Liver (tissue), 8 donors: ENCODE measurements at regions not wholly inside any gene's neighbourhood (a gene's known extent, or its start where the extent isn't known, plus 50 kb on each side); places are given as distances from the start of the nearest gene placed in this dataset.

Source experiments
- DNase-seq: peaks from one replicate; pipeline ENCODE4 v3.0.0-alpha.2; 2017; ENCODE audit warnings: low spot score
- H3K27ac ChIP-seq, 2 donors: one replicate each; pipeline ENCODE4 v1.7.0; 2013; ENCODE audit warnings: inconsistent platforms in 2 of 2, low read length in 2 of 2, control low read depth in 1 of 2, low read depth in 1 of 2, mild to moderate bottlenecking in 1 of 2
- H3K27me3 ChIP-seq, 4 donors: one replicate each; pipeline versions ENCODE4 v1.6.1 to v1.7.0; 2013; ENCODE audit warnings: low read length in 3 of 4, inconsistent platforms in 1 of 4, mild to moderate bottlenecking in 1 of 4, moderate library complexity in 1 of 4; ENCODE audit not compliant: control insufficient read depth in 4 of 4, insufficient read depth in 4 of 4
- H3K36me3 ChIP-seq, 4 donors: one replicate each; pipeline versions ENCODE4 v1.6.1 to v1.7.0; 2013; ENCODE audit warnings: low read length in 3 of 4, mild to moderate bottlenecking in 3 of 4, low read depth in 1 of 4, moderate library complexity in 1 of 4; ENCODE audit not compliant: control insufficient read depth in 4 of 4, insufficient read depth in 3 of 4
- H3K4me1 ChIP-seq, 4 donors: one replicate each; pipeline versions ENCODE4 v1.6.1 to v1.7.0; 2013; ENCODE audit warnings: low read length in 3 of 4, mild to moderate bottlenecking in 3 of 4, moderate library complexity in 1 of 4; ENCODE audit not compliant: control insufficient read depth in 4 of 4, insufficient read depth in 4 of 4
- H3K4me3 ChIP-seq, 3 donors: one replicate each; pipeline versions ENCODE4 v1.6.1 to v1.7.0; 2013; ENCODE audit warnings: low read length in 3 of 3, control low read depth in 1 of 3, low read depth in 1 of 3, mild to moderate bottlenecking in 1 of 3
- H3K9ac ChIP-seq, 2 donors: one replicate each; pipeline ENCODE4 v1.7.0; 2013; ENCODE audit warnings: low read length in 2 of 2, mild to moderate bottlenecking in 2 of 2, moderate library complexity in 2 of 2, control low read depth in 1 of 2, low read depth in 1 of 2
- H3K9me3 ChIP-seq, 4 donors: one replicate each; pipeline versions ENCODE4 v1.6.1 to v1.7.0; 2013; ENCODE audit warnings: low read length in 3 of 4; ENCODE audit not compliant: control insufficient read depth in 4 of 4
- ATF3 ChIP-seq: IDR thresholded peaks from 2 replicates; pipeline ENCODE4 v1.6.1; 2016; ENCODE audit warnings: antibody characterized with exemption
- CTCF ChIP-seq: fragments of 150-350 bp; IDR thresholded peaks from 2 replicates; pipeline ENCODE4 v1.5.1; 2017; ENCODE audit warnings: improper control_type of control experiment, low read depth, low read length; ENCODE audit not compliant: missing input control
- FOXA2 ChIP-seq: IDR thresholded peaks from 2 replicates; pipeline ENCODE4 v1.6.1; 2016; ENCODE audit warnings: antibody characterized with exemption
- GABPA ChIP-seq, 2 donors: IDR thresholded peaks in 1 of 2; conservative IDR thresholded peaks in 1 of 2; 2 replicates each; pipeline ENCODE4 v1.6.1; 2016; ENCODE audit warnings: antibody characterized with exemption in 2 of 2, mild to moderate bottlenecking in 1 of 2, moderate library complexity in 1 of 2
- HNF4A ChIP-seq, 2 donors: conservative IDR thresholded peaks; 2 replicates each; pipeline ENCODE4 v1.6.1; 2016; ENCODE audit warnings: antibody characterized with exemption in 2 of 2, mild to moderate bottlenecking in 2 of 2
- MAX ChIP-seq: IDR thresholded peaks from 2 replicates; pipeline ENCODE4 v1.6.1; 2016; ENCODE audit warnings: antibody characterized with exemption
- NR2F2 ChIP-seq: IDR thresholded peaks from 2 replicates; pipeline ENCODE4 v1.6.1; 2016; ENCODE audit warnings: antibody characterized with exemption
- RAD21 ChIP-seq, 2 donors: IDR thresholded peaks; 2 replicates each; pipeline ENCODE4 v1.6.1; 2016; ENCODE audit warnings: antibody characterized with exemption in 2 of 2, mild to moderate bottlenecking in 2 of 2
- REST ChIP-seq: IDR thresholded peaks from 2 replicates; pipeline ENCODE4 v1.6.1; 2016; ENCODE audit warnings: antibody characterized with exemption, mild to moderate bottlenecking
- SP1 ChIP-seq: IDR thresholded peaks from 2 replicates; pipeline ENCODE4 v1.6.1; 2018; ENCODE audit warnings: antibody characterized with exemption, mild to moderate bottlenecking
- TAF1 ChIP-seq: conservative IDR thresholded peaks from 2 replicates; pipeline ENCODE4 v1.6.1; 2016; ENCODE audit warnings: antibody characterized with exemption, mild to moderate bottlenecking
- YY1 ChIP-seq: IDR thresholded peaks from 2 replicates; pipeline ENCODE4 v1.6.1; 2016; ENCODE audit warnings: antibody characterized with exemption, mild to moderate bottlenecking
- ZBTB33 ChIP-seq: IDR thresholded peaks from 2 replicates; pipeline ENCODE4 v1.6.1; 2016; ENCODE audit warnings: antibody characterized with exemption
- WGBS: extraction: QIAGEN DNeasy Blood & Tissue Kit; methylation state at CpG from one replicate; pipeline ENCODE4 v1.1.7; 2013; 5-methylcytosine and 5-hydroxymethylcytosine counted together
- donor health status: healthy.
- donor health status: healthy.
- donor health status: healthy.
- donor health status: healthy.
- donor health status: healthy.

GRCh38 chr7:53340220-53340619 is 304.8 kb downstream of the POM121L12 start:
- H3K4me1 ChIP-seq, result no peaks in the 10 kb centered on the region
- no peak overlapping the region for H3K4me3 ChIP-seq
- peaks cover 0 to 3% (median under 1%) of the 10 kb centered on the region in 4 donors for H3K9me3 ChIP-seq
- H3K27me3 ChIP-seq, result no peaks in the 10 kb centered on the region
- no peak overlapping the region for H3K9ac ChIP-seq
- H3K36me3 ChIP-seq, result no peaks in the 10 kb centered on the region
- TF ChIP-seq ATF3 (no peak), GABPA (IDR thresholded peaks at IDR 0.05 in 1 of 2, conservative IDR thresholded peaks at IDR 0.05 in 1 of 2) (no peak), CTCF (no peak), SP1 (no peak), MAX (no peak), TAF1 (no peak), RAD21 (IDR thresholded peaks at IDR 0.05) (no peak), HNF4A (conservative IDR thresholded peaks at IDR 0.05) (no peak), ZBTB33 (no peak), FOXA2 (no peak), NR2F2 (no peak), REST (no peak)
- 90% methylated on average over 1 of the region's 1 CpG for WGBS
- H3K27ac ChIP-seq, result no peak overlapping the region
- no peak for DNase-seq

- no peak overlapping the region for H3K4me3 ChIP-seq
- H3K4me1 ChIP-seq, result no peaks in the 10 kb centered on the region
- no peak overlapping the region for H3K27ac ChIP-seq
- H3K27me3 ChIP-seq, result no peaks in the 10 kb centered on the region
- H3K36me3 ChIP-seq, result no peaks in the 10 kb centered on the region
- no peak for DNase-seq
- H3K9ac ChIP-seq, result no peak overlapping the region
- TF ChIP-seq YY1 (no peak), CTCF (peak; percentile 61), RAD21 (IDR thresholded peaks at IDR 0.05) (peak; percentile 86 to 92)
- H3K9me3 ChIP-seq, result no peaks in the 10 kb centered on the region
- 13% methylated on average over 2 of the region's 2 CpGs for WGBS
These were observed 314.8 kb downstream of the POM121L12 start for GRCh38 chr7:53350241-53350640.
